ENCODE measurements at regions not wholly inside any gene's neighbourhood (a gene's known extent, or its start where the extent isn't known, plus 50 kb on each side); places are given as distances from the start of the nearest gene placed in this dataset.
"Not testable (repeated sequence)": the region's sequence is repeated elsewhere in the genome, so short reads cannot be mapped to it uniquely, and the experiment has no call there.

DNA sequence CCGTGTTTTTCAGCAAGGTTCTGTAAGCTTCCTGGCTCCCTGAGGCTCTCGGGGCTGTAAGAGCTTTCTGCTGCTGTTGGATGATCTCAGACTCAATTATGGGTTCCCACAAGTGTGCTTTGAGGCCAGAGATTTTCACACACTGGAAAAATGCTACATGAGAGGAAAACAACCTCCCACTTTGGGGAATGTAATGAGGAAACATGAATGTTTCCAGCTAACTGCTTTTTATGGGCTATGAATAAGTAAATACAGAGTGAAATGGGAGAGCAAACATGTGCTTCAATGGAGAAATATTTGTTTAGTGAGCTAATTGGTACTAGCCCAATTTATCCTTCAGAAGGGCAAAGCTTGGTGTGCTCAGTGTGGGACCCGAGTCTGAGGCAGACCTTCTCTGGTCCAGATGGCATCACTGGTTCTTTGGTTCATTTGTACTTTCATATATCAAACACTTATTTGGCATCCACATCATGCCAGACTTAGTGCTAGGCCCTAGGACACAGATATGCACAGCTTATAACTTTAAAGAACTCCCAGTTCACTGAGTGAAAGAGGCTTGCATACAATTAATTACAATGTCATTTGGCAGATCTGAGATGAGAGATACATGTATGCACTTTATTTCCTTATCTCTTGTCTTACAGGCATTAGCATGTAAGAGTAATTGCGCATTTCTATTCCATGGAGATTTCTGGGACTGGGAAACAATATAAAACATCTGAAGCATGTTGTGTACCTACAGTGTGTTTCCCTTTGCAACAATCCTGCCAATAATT, 248.8 kb downstream of the RDH14 start:
- DNase-seq (ENCODE audit: low spot score), result no peak

DNA sequence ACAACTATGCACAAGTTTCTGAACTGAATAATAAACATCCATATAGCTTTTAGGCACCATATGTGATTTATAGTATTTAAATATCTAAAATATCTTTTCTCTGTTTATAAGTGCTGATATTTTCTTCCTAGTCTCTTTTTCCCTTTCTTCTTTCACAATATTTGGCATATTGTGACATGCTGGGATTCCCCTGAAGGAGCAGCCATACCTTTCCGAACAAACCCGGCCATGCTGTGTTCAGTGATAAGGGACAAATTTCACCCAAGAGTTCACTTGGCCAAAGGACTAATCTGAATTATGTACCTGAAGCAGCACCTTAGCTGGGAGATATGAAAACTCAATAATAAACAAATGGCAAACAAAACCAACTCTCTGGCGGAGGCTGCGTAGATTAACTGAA, 250.8 kb downstream of the RDH14 start:
- no peak for DNase-seq (ENCODE audit: low spot score)

DNA sequence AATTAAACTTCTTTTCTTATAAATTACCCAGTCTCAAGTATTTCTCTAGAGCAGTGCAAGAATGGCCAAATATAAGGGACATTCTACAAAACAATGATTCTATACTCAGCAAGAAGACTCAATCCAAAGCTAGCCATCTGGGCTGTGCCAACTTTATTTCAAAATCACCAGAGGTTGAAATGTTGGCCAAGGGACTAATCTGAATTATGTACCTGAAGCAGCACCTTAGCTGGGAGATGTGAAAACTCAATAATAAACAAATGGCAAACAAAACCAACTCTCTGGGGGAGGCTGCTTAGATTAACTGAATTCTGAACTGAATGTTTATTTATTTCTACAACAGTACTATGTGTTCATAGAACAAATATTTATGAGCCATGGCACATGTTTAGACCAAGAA, 251.3 kb downstream of the RDH14 start:
- no peak for DNase-seq (ENCODE audit: low spot score)

DNA sequence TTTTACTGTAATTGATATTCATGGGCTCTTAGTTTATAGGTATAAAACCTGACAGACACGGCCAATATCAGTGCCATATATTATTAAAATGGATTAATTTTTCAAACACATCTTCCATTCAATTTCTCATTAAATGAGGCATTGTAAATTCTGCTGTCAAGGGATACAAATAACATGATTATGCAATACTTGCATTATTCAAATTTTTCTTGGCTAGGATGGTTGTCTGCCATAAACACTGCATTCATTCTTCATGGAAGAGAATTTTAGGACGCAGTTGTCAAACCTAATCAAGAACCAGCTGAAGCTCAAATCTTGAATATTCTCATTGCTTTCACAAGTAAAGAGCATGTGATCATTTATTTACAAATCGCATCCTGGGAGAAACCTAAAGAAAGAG, 255.6 kb downstream of the RDH14 start:
- no peak for DNase-seq (ENCODE audit: low spot score)

- DNase-seq (ENCODE audit: low spot score), result no peak
Observed at GRCh38 chr2:18301421-18302139, 258.9 kb downstream of the RDH14 start.

DNA sequence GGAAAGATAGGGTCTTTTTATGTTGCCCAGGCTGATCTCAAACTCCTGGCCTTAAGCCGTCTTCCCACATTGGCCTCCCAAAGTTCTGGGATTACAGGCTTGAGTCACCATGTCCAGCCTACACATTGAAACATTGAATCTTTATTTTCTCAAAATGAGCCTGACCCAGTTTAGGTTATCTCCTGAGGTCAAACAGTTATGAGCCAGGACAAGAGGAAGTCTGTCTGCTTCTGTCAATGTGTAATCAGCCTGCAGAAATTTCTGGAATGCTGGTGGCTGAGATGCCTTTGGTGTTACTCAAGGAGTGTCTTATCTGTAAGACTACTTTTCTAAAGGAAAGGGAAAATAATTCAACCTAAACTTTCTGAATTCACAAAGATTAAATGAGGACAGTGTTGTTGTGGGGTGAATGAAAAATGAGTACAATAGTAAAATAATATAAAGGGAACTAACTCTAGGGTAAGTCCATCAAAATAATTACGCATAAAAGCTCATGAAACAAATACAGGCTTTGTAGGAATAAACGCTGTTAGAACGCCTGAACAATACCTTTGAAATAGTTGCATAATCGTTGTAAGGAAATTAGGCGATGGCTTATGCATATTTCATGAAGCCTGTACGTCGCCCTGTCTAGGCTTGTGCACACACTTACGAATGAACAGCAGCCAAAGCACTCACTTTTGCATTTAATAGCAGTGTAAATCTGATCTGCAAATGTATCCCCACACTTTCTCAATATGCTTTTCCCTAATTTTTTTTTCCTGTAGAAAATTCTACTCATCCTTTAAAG, 260.8 kb downstream of the RDH14 start:
- DNase-seq (ENCODE audit: low spot score), result no peak

GRCh38 chr2:18297534-18298058, 262.9 kb downstream of the RDH14 start:
- DNase-seq (ENCODE audit: low spot score), result no peak

DNA sequence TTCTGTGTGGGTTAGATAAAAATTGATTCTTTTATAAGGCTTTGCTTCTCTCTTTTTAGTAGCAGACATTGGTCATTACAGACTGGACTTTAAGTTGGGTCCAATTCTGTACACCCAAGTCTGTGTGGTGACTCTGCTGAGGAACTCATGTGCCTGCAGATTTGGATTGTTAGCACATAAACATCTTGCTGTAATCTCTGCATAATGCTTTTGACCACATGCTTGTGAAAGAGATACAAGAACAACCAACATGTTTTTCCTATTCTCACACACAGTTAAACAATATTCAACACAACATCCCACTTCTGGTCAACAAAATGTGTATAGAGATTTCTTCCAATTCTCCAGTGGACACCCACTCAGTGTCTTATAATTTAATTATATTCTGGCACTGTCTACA, 270.1 kb downstream of the RDH14 start:
- DNase-seq (ENCODE audit: low spot score), result no peak

DNA sequence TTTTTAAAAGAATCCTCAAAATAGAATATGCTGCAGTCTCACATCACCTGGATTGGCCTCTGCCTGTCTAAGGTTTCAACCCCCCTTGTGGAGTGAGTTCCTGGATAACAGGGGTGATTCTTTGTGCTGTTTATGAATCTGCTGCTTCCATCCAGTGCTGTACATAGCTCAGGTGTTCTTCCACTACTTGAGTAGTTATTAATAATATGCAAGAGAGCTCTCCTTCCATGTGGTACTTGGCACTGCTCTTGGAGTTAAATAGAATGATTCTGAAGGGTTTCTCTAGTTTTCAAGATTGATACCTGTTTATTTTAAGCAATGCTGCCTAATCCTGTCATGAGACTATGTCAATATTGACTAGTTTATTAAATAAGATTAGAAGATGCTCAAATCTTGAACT, 273.6 kb downstream of the RDH14 start:
- DNase-seq (ENCODE audit: low spot score), result no peak

GRCh38 chr2:18284331-18284730, 276.1 kb downstream of the RDH14 start:
- no peak for DNase-seq (ENCODE audit: low spot score)

DNA sequence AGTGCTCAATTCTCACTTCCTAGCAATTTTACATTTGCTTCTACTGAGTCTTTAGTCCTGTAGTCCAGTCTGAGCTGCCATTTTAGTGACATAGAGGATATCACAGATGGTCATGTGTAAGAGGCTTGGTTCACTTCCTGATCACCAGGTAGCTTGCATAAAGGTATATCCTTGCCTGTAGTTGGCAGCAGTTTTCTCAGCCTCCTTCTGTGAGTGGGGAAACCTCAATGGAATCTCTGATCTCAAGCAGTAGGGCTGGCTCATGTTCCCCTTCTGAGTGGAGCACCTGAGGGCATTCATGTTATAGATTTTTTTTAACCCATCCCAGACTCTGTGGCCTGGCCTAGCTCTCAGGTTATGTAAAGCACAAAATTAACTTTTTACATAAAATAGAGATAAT, 278.4 kb downstream of the RDH14 start:
- DNase-seq (ENCODE audit: low spot score), result no peak

DNA sequence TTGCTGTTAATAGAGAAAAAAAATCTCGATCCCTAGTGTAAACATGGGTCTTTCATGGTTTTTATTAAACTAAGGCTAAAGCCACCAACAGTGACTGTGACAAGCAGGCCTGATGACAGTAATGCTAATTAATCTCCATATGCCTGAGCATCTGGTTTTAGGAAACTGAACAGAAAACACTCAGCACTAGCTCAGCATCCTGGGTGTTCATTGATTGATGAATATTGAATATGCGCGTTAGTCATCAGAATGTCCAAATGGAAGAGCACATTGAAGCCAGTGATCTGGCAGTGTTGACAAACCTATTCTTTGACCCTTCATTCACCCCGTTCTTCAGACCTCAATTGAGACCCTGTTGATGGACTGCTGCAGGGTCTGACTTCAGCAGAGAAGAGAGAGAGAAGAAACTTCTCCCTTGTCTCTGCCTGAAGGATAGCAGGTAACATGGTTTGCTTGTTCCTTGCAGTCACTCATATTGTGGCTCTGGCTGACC, 283.8 kb downstream of the RDH14 start:
- DNase-seq (ENCODE audit: low spot score), result no peak

GRCh38 chr2:18273205-18273604, 287.2 kb downstream of the RDH14 start:
- no peak for DNase-seq (ENCODE audit: low spot score)

DNA sequence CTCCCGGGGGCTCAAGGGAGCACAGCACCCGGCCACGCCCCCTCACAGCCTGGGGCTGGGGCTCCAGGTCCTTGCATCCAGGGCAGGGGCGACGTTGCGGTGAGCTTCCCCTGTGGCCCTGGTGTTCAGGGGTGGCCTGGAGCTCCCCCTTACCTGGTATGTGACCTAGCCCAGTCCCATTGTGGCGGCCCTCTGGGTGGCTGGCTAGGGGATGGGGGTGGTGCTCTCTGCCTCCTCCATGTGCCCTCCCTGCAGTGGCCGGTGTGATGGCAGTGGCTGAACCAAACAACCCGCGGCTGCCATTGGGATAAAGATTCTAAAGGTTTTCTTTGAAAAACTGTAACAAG, 288.3 kb downstream of the RDH14 start:
- DNase-seq (ENCODE audit: low spot score), result no peak

DNA sequence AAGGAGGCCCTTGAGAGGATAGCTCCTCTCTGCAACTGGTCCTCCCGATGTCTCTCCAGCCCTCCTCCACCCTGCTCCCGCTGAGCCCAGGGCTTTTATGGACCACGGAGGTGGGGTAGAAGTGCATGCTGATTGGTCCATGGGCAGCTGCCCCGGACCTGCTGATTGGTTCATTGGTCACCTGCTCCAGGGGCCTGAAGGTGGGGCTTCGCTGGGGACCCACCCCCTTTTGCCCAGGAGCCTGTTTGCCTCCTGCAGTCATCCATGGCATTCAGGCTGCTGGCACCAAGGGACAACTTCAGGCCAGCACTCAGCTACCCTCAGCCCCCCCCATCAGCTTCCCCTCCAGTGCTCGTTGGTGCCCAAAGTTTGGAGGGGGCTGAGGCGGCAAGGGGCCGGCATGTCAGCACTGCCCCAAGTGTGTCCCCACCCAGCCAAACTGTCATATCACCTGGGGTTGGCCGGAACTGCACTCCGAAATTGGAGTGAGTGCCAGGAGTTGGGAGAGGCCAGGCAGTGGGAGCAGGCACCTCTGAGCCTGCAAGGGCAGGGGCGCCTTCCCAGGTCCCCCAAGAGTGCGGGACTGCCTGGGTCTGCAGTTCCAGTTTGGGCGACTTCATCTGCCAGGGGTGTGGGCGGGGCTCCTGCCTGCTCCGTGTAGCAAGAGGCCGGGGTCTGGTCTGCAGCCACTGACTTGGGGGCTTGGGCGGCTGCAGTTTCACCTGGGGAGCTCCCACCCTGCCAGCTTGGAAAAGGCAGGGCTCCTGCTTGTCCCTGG, 288.9 kb downstream of the RDH14 start:
- DNase-seq (ENCODE audit: low spot score), result no peak

DNA sequence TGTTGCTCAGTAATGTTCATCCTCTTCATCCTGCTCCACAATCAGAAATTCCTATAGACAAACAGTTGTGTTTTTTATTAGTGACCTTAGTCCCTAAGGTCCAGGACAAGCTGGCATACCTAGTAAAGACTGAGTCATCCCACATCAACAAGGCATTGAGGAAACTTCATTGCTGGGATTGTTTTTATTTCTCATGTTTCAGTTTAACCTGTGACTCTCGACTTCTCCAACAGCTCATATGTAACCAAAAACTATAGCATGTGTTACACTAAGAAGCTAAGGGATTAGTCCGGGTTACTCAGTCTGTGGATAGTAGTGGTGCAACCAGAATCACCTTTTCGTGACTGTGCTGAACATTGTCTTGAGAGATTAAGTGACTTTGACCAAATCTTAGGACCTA, 292.1 kb downstream of the RDH14 start:
- DNase-seq (ENCODE audit: low spot score), result no peak

GRCh38 chr2:18267501-18267900, 293.0 kb downstream of the RDH14 start:
- DNase-seq (ENCODE audit: low spot score), result no peak

DNA sequence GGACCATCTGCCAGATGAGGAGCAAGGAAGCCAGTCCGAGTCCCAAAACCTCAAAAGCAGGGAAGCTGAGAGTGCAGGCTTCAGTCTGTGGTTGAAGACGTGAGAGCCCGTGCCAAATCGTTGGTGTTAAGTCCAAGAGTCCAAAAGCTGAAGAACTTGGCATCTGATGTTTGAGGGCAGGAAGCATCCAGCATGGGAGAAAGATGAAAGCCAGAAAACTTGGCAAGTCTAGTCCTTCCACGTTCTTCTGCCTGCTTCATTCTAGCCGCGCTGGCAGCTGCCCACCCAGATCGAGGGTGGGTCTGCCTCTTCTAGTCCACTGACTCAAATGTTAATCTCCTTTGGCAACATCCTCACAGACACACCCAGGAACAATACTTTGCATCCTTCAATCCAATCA, 293.8 kb downstream of the RDH14 start:
- not testable (repeated sequence) for DNase-seq (ENCODE audit: low spot score)

GRCh38 chr2:18265614-18266586, 294.6 kb downstream of the RDH14 start:
- DNase-seq (ENCODE audit: low spot score), result no peak

- DNase-seq (ENCODE audit: low spot score), result no peak
Observed at GRCh38 chr2:18262601-18263000, 297.9 kb downstream of the RDH14 start.

Measured in hematopoietic multipotent progenitor cell treated with erythropoietin and hydrocortisone succinate and interleukin-3 and kit ligand, for 17 days (in vitro differentiated cells).